ENCODE measurements at regions not wholly inside any gene's neighbourhood (a gene's known extent, or its start where the extent isn't known, plus 50 kb on each side); places are given as distances from the start of the nearest gene placed in this dataset.

GRCh38 chr3:1892459-1892858, 206.2 kb upstream of the CNTN4 start:
- Histone ChIP-seq H3K36me3 (ENCODE audit: control insufficient read depth in 2 of 3, insufficient read depth in 3 of 3, low read length in 3 of 3) (no peaks in the 10 kb centered on the region), H3K9me3 (ENCODE audit: control insufficient read depth in 2 of 3, insufficient read depth in 1 of 3, low read length in 3 of 3) (peaks cover 0 to 11% (median 2%) of the 10 kb centered on the region in 3 donors), H3K27ac (ENCODE audit: low read depth in 2 of 2, low read length in 2 of 2) (no peak overlapping the region), H3K4me3 (ENCODE audit: low read length in 3 of 3) (no peak overlapping the region), H3K9ac (ENCODE audit: low read length in 3 of 3) (no peak overlapping the region), H3K27me3 (ENCODE audit: control insufficient read depth, insufficient read depth, low read length) (no peaks in the 10 kb centered on the region), H3K4me1 (ENCODE audit: control insufficient read depth in 2 of 3, insufficient read depth in 2 of 3, low read depth in 1 of 3, low read length in 3 of 3) (no peaks in the 10 kb centered on the region)
- DNase-seq (no peak), FAIRE-seq (no peak)
- intact Hi-C loops (cut with DNase I), result no loop called here
- TF ChIP-seq, protein P1, sequence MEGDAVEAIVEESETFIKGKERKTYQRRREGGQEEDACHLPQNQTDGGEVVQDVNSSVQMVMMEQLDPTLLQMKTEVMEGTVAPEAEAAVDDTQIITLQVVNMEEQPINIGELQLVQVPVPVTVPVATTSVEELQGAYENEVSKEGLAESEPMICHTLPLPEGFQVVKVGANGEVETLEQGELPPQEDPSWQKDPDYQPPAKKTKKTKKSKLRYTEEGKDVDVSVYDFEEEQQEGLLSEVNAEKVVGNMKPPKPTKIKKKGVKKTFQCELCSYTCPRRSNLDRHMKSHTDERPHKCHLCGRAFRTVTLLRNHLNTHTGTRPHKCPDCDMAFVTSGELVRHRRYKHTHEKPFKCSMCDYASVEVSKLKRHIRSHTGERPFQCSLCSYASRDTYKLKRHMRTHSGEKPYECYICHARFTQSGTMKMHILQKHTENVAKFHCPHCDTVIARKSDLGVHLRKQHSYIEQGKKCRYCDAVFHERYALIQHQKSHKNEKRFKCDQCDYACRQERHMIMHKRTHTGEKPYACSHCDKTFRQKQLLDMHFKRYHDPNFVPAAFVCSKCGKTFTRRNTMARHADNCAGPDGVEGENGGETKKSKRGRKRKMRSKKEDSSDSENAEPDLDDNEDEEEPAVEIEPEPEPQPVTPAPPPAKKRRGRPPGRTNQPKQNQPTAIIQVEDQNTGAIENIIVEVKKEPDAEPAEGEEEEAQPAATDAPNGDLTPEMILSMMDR (IDR thresholded peaks at IDR 0.05; ENCODE audit: borderline replicate concordance, extremely low read depth, insufficient read depth), result no peak

DNA sequence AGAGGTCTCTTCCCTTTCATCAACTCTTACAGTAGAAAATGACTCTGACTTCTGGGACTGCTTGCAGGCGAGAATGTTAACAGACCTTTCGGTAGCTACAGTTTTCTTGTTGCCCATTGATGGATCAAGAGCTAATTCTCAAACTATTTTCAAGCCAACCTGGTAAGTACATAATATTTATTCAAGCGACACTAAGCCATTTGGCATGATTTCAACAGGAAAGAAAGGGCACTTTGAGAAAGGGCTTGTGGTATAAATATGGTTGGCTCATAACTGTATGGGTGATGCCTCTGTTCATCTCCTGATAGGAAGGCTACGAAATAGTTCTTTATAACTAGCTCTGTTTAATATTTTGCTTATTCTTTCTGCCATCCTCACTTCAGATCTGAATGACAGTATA, 196.2 kb upstream of the CNTN4 start:
- Histone ChIP-seq H3K9me3 (ENCODE audit: control insufficient read depth in 2 of 3, insufficient read depth in 1 of 3, low read length in 3 of 3) (no peaks in the 10 kb centered on the region), H3K4me3 (ENCODE audit: low read length in 3 of 3) (no peak overlapping the region), H3K4me1 (ENCODE audit: control insufficient read depth in 2 of 3, insufficient read depth in 2 of 3, low read depth in 1 of 3, low read length in 3 of 3) (no peaks in the 10 kb centered on the region), H3K27me3 (ENCODE audit: control insufficient read depth, insufficient read depth, low read length) (no peaks in the 10 kb centered on the region), H3K36me3 (ENCODE audit: control insufficient read depth in 2 of 3, insufficient read depth in 3 of 3, low read length in 3 of 3) (no peaks in the 10 kb centered on the region), H3K9ac (ENCODE audit: low read length in 3 of 3) (no peak overlapping the region), H3K27ac (ENCODE audit: low read depth in 2 of 2, low read length in 2 of 2) (no peak overlapping the region)
- FAIRE-seq (no peak), DNase-seq (peak in 2 of 5 donors; percentile 9 to 26)
- TF ChIP-seq, protein P1 (IDR thresholded peaks at IDR 0.05; ENCODE audit: borderline replicate concordance, extremely low read depth, insufficient read depth), result no peak
- intact Hi-C loops (cut with DNase I), result no loop called here

GRCh38 chr3:1903111-1903510, 195.6 kb upstream of the CNTN4 start:
- Histone ChIP-seq H3K36me3 (ENCODE audit: control insufficient read depth in 2 of 3, insufficient read depth in 3 of 3, low read length in 3 of 3) (no peaks in the 10 kb centered on the region), H3K9ac (ENCODE audit: low read length in 3 of 3) (no peak overlapping the region), H3K27ac (ENCODE audit: low read depth in 2 of 2, low read length in 2 of 2) (no peak overlapping the region), H3K27me3 (ENCODE audit: control insufficient read depth, insufficient read depth, low read length) (no peaks in the 10 kb centered on the region), H3K4me3 (ENCODE audit: low read length in 3 of 3) (no peak overlapping the region), H3K4me1 (ENCODE audit: control insufficient read depth in 2 of 3, insufficient read depth in 2 of 3, low read depth in 1 of 3, low read length in 3 of 3) (no peaks in the 10 kb centered on the region), H3K9me3 (ENCODE audit: control insufficient read depth in 2 of 3, insufficient read depth in 1 of 3, low read length in 3 of 3) (no peaks in the 10 kb centered on the region)
- no peak for FAIRE-seq
- intact Hi-C loops (cut with DNase I), result no loop called here
- no peak for DNase-seq
- TF ChIP-seq, protein P1 (IDR thresholded peaks at IDR 0.05; ENCODE audit: borderline replicate concordance, extremely low read depth, insufficient read depth), result no peak

GRCh38 chr3:1907911-1908310, 190.8 kb upstream of the CNTN4 start:
- no peaks in the 10 kb centered on the region for H3K9me3 ChIP-seq (ENCODE audit: control insufficient read depth in 2 of 3, insufficient read depth in 1 of 3, low read length in 3 of 3)
- H3K27me3 ChIP-seq (ENCODE audit: control insufficient read depth, insufficient read depth, low read length), result no peaks in the 10 kb centered on the region
- TF ChIP-seq, protein P1 (IDR thresholded peaks at IDR 0.05; ENCODE audit: borderline replicate concordance, extremely low read depth, insufficient read depth), result no peak
- H3K9ac ChIP-seq (ENCODE audit: low read length in 3 of 3), result no peak overlapping the region
- H3K4me1 ChIP-seq (ENCODE audit: control insufficient read depth in 2 of 3, insufficient read depth in 2 of 3, low read depth in 1 of 3, low read length in 3 of 3), result no peaks in the 10 kb centered on the region
- DNase-seq (no peak), FAIRE-seq (no peak)
- no peak overlapping the region for H3K27ac ChIP-seq (ENCODE audit: low read depth in 2 of 2, low read length in 2 of 2)
- H3K36me3 ChIP-seq (ENCODE audit: control insufficient read depth in 2 of 3, insufficient read depth in 3 of 3, low read length in 3 of 3), result no peaks in the 10 kb centered on the region
- H3K4me3 ChIP-seq (ENCODE audit: low read length in 3 of 3), result no peak overlapping the region
- intact Hi-C loops (cut with DNase I), result no loop called here

Measured in kidney (tissue), 13 donors.